ENCODE measurements at regions not wholly inside any gene's neighbourhood (a gene's known extent, or its start where the extent isn't known, plus 50 kb on each side); places are given as distances from the start of the nearest gene placed in this dataset.

GRCh38 chr6:95478941-95479340, 98.4 kb upstream of the MANEA start:
- TF ChIP-seq MYC (IDR thresholded peaks at IDR 0.05; ENCODE audit: low read depth, low read length): no peak
- no peak for TF ChIP-seq CTCF (IDR thresholded peaks at IDR 0.05; ENCODE audit: low read depth, low read length)
- no peak for TF ChIP-seq MAX (IDR thresholded peaks at IDR 0.05; ENCODE audit: low read depth, low read length)
- no peak for TF ChIP-seq POLR2A (IDR thresholded peaks at IDR 0.05; ENCODE audit: extremely low read depth, insufficient read length)
- no peak overlapping the region for H3K4me3 ChIP-seq (ENCODE audit: low read depth, low read length)
- no peak for DNase-seq (ENCODE audit: low read depth)

- TF ChIP-seq CTCF (IDR thresholded peaks at IDR 0.05; ENCODE audit: low read depth, low read length) (no peak), MYC (IDR thresholded peaks at IDR 0.05; ENCODE audit: low read depth, low read length) (no peak), POLR2A (IDR thresholded peaks at IDR 0.05; ENCODE audit: extremely low read depth, insufficient read length) (no peak), MAX (IDR thresholded peaks at IDR 0.05; ENCODE audit: low read depth, low read length) (no peak)
- no peak for DNase-seq (ENCODE audit: low read depth)
- H3K4me3 ChIP-seq (ENCODE audit: low read depth, low read length): no peak overlapping the region
These were observed 89.5 kb upstream of the MANEA start for GRCh38 chr6:95487817-95488216.

GRCh38 chr6:95489185-95489863, 88.0 kb upstream of the MANEA start:
- DNase-seq (ENCODE audit: low read depth): no peak
- H3K4me3 ChIP-seq (ENCODE audit: low read depth, low read length): no peak overlapping the region
- no peak for TF ChIP-seq MYC (IDR thresholded peaks at IDR 0.05; ENCODE audit: low read depth, low read length)

GRCh38 chr6:95496769-95497426, 80.4 kb upstream of the MANEA start:
- DNase-seq (ENCODE audit: low read depth): no peak
- TF ChIP-seq POLR2A (IDR thresholded peaks at IDR 0.05; ENCODE audit: extremely low read depth, insufficient read length): no peak
- TF ChIP-seq MAX (IDR thresholded peaks at IDR 0.05; ENCODE audit: low read depth, low read length): no peak
- TF ChIP-seq MYC (IDR thresholded peaks at IDR 0.05; ENCODE audit: low read depth, low read length): no peak
- TF ChIP-seq CTCF (IDR thresholded peaks at IDR 0.05; ENCODE audit: low read depth, low read length): no peak
- H3K4me3 ChIP-seq (ENCODE audit: low read depth, low read length): no peak overlapping the region

- no peak for DNase-seq (ENCODE audit: low read depth)
- no peak overlapping the region for H3K4me3 ChIP-seq (ENCODE audit: low read depth, low read length)
- TF ChIP-seq MYC (IDR thresholded peaks at IDR 0.05; ENCODE audit: low read depth, low read length) (no peak), POLR2A (IDR thresholded peaks at IDR 0.05; ENCODE audit: extremely low read depth, insufficient read length) (no peak), CTCF (IDR thresholded peaks at IDR 0.05; ENCODE audit: low read depth, low read length) (no peak), MAX (IDR thresholded peaks at IDR 0.05; ENCODE audit: low read depth, low read length) (no peak)
These were observed 76.1 kb upstream of the MANEA start for GRCh38 chr6:95501032-95501904.

- no peak for TF ChIP-seq POLR2A (IDR thresholded peaks at IDR 0.05; ENCODE audit: extremely low read depth, insufficient read length)
- TF ChIP-seq MYC (IDR thresholded peaks at IDR 0.05; ENCODE audit: low read depth, low read length): no peak
- TF ChIP-seq CTCF (IDR thresholded peaks at IDR 0.05; ENCODE audit: low read depth, low read length): no peak
- no peak for TF ChIP-seq MAX (IDR thresholded peaks at IDR 0.05; ENCODE audit: low read depth, low read length)
- H3K4me3 ChIP-seq (ENCODE audit: low read depth, low read length): no peak overlapping the region
- DNase-seq (ENCODE audit: low read depth): no peak
These were observed 73.8 kb upstream of the MANEA start for GRCh38 chr6:95503568-95503967.

All from NB4 (cell line).